Anterior cingulate cortex (tissue), 58 donors: ENCODE measurements at regions not wholly inside any gene's neighbourhood (a gene's known extent, or its start where the extent isn't known, plus 50 kb on each side); places are given as distances from the start of the nearest gene placed in this dataset.
"Not testable (repeated sequence)": the region's sequence is repeated elsewhere in the genome, so short reads cannot be mapped to it uniquely, and the experiment has no call there.

ENCODE experiments used
- DNase-seq, 58 donors: peaks; one replicate each; lab custom pipeline; 2025; lab: John Stamatoyannopoulos, UW

DNA sequence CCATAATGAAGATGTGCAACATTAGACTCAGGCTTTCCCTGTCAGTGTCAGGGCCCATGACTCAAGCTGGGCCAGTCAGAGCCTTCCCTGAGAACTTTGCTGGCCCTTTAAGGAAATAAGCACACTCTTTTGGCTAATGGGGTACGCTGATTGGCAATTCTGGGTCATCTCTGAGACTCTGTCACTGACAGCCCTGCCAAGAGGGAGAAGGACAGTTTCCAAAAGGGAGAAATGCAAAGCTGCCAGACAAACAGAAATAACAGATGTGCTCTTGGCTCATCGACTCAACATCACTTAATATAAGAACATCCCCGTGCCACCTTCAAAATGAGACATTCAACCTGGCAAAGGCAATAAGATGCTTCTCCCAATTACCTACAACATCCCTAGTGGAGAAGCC, 491.9 kb upstream of the PROK2 start:
- no peak for DNase-seq

- DNase-seq = peak in 18 of 58 donors; percentile 22 to 77 (median 48)
Observed at GRCh38 chr3:72275331-72275751, 490.4 kb upstream of the PROK2 start.

GRCh38 chr3:72274493-72275330, 489.8 kb upstream of the PROK2 start:
- peak in 18 of 58 donors; percentile 7 to 77 (median 44) for DNase-seq

DNA sequence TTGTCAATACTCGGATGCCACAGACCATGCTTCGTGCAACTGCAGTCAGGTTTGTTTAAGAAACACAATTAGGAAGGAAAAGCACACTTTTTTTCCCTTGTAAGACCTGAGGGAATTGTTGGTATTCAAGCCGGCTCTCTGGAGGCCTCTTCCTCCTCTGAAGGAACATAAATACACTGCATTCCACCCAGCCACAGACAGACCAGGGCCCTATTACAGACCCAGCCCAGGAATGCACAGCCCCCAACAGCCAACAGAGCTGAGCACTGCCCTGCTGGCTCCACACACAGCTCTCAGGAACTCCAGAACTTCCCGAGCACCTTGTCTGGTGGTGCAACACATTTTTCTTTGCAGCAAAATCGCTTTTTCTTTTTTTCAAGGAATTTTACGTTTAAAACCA, 488.7 kb upstream of the PROK2 start:
- DNase-seq = no peak

GRCh38 chr3:72272356-72272755, 487.4 kb upstream of the PROK2 start:
- peak in 30 of 58 donors; percentile 13 to 86 (median 52) for DNase-seq

GRCh38 chr3:72271923-72272322, 487.0 kb upstream of the PROK2 start:
- DNase-seq = no peak

GRCh38 chr3:72271216-72271615, 486.3 kb upstream of the PROK2 start:
- no peak for DNase-seq

DNA sequence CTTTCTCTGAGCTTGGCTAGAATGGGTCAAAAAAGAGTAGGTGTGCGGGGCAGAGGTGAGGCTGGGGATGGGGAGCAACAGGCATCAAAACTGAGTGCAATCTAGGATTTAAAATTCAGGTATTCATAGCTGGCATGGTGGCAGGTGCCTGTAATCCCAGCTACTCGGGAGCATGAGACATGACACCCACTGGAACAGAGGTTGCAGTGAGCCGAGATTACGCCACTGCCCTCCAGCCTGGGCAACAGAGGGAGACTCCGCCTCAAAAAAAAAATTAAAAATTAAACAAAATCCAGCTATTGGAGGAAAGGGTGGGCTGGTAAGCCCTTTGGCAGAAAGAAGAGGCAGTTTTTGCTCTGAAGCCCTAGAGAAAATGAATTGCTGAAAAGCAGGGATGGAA, 485.8 kb upstream of the PROK2 start:
- DNase-seq = no peak

DNA sequence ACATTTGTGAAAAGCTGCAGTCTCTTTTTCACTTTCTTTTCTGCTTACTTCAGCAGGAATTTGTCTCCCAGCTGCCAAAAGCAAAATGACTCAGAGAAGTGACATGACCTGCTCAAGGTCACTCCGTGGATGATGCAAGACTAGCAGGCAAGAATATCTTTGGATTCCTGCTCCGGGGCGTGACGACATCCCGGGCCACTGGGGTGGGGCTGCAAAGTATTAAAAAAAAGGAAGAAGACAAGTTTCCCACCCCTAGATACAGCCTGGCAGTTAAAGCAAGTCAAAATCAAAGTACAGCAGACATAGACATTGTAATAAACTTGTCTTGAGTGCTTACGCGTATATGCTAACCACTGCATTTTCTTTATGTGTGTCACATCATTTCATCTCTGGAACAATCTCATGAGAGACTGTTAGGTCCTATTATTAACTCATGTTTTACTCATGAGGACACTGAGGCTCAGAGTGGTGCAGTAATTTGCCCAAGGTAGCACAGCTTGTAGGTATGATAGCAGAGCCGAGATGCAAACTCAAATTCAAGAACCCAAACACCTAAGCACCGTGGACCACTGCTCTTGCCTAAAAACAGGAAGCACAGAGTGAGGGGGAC, 485.2 kb upstream of the PROK2 start:
- DNase-seq = peak in 5 of 58 donors; percentile 13 to 33 (median 18)

GRCh38 chr3:72269475-72269874, 484.5 kb upstream of the PROK2 start:
- DNase-seq = no peak

- DNase-seq = not testable (repeated sequence)
Observed at GRCh38 chr3:72266921-72267524, 482.1 kb upstream of the PROK2 start.

DNA sequence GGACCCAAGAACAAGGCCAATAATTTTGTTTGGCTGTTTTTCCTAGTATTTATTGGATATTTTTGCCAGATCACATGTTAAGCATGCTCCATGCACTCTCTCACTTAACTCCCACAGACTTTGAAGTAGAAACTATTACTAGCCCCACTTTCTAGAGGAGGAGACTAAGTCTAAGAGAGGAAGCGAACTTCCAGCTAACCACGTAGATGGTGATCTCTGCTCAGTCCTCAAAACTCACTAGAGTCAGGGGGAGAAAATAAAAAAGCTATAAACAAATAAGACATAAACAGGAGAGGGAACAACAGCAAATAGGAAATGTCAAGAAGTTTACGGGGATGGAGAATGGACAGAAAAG, 481.0 kb upstream of the PROK2 start:
- no peak for DNase-seq

DNA sequence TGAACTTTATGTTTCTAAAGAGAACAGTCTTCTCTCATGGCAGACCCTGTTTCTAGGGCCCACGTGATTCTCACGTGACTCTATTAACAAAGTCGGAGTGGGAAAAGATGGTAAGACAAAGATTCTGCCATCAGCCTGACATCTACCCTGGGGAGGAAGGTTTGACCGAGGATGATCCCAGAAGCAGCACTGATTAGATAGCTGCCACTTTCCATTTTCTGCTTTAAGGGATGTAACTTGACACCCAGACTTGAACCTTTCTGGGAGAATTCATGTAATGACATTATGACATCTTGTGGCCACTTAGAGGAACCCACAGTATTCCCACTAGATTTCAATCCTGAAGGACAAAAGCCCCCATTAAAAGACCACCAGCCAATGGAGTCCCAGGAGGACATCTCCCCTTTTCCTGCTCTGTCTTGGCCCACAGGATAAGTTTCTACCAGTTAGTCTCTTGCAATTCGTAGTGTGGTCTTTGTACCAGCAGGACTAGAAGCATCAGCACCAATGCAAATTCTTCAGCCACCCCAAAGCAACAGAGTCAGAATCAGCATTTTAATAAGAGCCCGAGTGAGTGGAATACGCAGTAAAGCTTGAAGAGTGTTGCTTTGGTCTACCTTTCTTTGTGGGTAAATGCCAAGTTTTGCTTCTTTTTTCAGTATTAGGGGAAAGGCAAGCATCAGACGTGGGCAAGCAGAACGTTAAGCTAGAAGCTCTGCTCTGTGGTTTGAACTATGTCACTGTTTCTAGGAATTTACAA, 480.5 kb upstream of the PROK2 start:
- no peak for DNase-seq

DNA sequence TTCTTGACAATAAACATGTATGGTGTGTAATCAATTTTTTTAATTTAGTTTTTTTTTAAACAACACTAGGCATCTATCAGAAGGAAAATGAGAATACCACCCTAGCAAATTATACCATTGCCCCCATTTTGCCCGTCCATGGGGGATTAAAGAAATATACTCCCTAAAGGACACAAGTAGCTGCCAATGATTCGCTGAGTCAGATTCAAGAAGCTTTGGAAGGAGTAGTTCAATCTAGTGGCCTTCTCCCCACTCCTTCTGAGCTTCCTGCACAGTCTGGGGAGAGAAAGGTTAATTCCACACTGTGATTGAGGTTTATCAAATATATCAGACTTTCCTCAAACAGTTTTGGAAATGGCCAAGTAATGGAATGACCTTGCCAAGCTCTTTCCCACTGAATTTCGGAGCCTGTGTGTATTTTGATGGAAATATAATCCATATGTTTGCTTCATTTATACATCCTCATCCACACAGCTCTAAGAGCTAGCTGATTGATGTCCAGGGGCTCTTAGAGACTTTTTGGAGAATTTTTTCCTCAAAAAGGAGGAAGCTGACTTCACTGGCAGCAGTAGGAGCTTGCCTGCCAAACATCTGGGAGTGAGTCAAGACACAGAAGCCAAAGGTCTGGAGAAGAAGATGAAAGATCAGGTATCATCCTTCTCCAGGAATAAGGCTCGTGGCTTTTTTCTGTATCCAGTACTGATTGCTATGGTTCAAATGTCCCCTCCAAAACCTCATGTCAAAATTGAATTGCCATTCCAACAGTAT, 478.5 kb upstream of the PROK2 start:
- no peak for DNase-seq

DNA sequence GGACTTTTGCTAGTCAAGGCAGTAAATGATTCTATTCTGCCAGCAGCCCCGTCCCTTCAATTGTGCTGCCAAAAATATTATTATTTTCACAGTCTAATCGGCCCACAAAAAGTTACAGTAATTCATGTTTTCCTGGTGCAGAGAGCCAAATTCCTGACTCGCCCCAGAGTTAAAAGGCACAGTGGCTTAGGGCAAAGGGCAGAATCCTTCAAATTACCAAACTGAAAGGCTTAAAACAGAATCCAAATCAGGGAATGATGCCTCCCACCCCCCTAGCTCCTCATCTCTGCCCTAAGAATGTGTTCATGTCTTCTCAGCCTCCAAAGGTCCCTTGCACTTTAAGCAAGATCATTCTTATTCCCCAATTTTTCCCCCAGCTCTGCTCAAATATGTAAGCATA, 477.8 kb upstream of the PROK2 start:
- no peak for DNase-seq

DNA sequence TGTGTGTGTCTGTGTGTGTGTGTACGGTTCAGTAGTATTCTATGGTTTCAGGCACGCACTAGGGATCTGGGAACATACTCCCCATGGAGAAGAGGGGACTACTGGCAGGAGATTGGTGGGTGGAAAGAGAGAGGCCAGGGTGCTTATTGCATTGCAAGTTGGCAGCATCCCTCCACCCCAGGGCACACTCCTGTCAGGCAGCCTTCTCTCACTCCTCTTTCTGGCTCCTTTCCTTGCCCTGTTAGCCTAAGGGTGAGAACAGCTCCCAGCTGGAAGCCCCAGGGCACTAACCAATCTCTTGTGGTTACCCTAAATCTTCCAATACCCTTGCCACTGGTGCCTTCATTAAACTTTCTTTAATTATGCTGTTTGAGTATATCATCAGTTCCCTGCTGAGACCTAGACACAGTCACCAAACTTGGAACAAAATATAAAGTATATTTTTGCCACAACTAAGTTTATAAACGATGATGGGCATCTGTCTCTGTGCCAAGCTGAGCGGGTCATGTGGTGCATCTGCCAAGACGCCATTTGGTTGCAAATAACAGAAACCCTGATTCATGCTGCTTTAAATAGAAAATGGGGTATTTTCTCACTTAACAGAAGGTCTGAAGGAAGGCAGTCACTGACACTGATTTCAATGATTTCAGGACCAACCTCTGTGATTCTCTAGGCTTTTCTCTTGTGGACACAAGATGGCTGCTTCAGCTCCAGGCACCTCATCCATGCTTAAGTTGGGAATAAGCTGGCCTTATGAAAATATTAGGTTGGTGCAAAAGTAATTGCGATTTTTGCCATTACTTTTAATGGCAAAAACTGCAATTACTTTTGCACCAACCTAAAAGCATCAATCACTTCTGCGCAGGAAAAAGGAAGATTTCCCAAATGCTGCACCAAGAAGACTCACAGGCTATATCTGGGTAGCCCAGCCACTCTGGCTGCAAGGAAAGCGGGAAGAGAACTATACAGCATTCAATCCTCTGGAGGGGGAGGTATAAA, 476.9 kb upstream of the PROK2 start:
- DNase-seq = peak in 1 of 58 donors; percentile 30

DNA sequence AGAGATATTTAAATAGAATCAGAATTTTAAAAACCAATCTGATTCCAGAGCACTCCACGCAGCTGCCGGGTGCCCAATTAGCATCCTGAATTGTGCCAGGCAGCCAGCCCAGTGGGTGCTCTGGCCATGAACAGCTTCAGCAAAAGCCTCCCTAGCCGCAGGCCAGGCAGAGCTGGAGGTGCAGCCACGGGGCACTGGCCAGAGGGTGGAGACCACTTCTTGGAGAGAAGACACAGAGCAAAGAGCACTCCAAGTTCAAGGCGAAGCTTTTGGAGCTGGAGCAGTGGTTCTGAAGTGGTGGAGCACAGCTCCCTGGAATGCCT, 475.6 kb upstream of the PROK2 start:
- DNase-seq = peak in 14 of 58 donors; percentile 6 to 35 (median 16)

- no peak for DNase-seq
Observed at GRCh38 chr3:72259755-72260587, 475.0 kb upstream of the PROK2 start.
